MM.1S (cell line): ENCODE measurements at regions not wholly inside any gene's neighbourhood (a gene's known extent, or its start where the extent isn't known, plus 50 kb on each side); places are given as distances from the start of the nearest gene placed in this dataset.

ENCODE experiments used
- EZH2 ChIP-seq: fragments of 300-600 bp; sonication (generic); optimal IDR thresholded peaks from 2 replicates; pipeline ENCODE3; 2017; ENCODE audit warnings: low read depth, mild to moderate bottlenecking, antibody characterized with exemption, low read length, mixed read lengths
- EZH2phosphoT487 ChIP-seq: fragments of 300-600 bp; sonication (generic); IDR thresholded peaks from 2 replicates; pipeline ENCODE4 v1.6.1; 2018; ENCODE audit warnings: antibody characterized with exemption, low read length
- TF ChIP-seq, protein P1 (sequence below): fragments of 300-600 bp; sonication (generic); IDR thresholded peaks from 2 replicates; pipeline ENCODE4 v1.5.1; 2016; ENCODE audit warnings: antibody characterized with exemption, low read length, mixed read lengths

DNA sequence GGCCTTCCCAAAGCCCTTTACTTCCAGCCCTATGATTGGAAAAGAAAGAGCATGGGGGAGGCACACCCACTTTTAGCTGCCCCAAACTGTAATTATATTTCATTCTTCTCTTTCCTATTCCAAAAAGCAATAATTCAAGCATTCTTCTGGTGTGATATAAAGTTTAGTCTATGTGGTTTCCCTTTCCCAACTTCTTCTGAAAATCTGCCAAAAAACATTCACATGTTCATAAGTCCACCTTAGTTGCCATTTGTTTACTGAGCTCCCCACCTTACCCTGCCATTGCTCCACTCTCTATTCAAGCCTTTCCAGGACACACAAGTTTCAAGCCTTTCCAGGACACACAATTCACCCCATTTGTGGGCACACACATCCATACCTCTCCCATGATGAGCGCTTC, 111.6 kb upstream of the BMAL1 start:
- TF ChIP-seq, protein P1, sequence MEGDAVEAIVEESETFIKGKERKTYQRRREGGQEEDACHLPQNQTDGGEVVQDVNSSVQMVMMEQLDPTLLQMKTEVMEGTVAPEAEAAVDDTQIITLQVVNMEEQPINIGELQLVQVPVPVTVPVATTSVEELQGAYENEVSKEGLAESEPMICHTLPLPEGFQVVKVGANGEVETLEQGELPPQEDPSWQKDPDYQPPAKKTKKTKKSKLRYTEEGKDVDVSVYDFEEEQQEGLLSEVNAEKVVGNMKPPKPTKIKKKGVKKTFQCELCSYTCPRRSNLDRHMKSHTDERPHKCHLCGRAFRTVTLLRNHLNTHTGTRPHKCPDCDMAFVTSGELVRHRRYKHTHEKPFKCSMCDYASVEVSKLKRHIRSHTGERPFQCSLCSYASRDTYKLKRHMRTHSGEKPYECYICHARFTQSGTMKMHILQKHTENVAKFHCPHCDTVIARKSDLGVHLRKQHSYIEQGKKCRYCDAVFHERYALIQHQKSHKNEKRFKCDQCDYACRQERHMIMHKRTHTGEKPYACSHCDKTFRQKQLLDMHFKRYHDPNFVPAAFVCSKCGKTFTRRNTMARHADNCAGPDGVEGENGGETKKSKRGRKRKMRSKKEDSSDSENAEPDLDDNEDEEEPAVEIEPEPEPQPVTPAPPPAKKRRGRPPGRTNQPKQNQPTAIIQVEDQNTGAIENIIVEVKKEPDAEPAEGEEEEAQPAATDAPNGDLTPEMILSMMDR: no peak
- TF ChIP-seq EZH2phosphoT487: no peak
- TF ChIP-seq EZH2: no peak
